Cardiac muscle cell (in vitro differentiated cells and primary cell): ENCODE measurements at regions not wholly inside any gene's neighbourhood (a gene's known extent, or its start where the extent isn't known, plus 50 kb on each side); places are given as distances from the start of the nearest gene placed in this dataset.

Experiments
- DNase-seq, 2 donors: peaks; one replicate each; pipeline versions ENCODE4 v3.0.0 to v3.0.0-alpha.2; 2010 to 2017; ENCODE audit warnings: low read depth in 1 of 2, low spot score in 1 of 2
- H3K27ac ChIP-seq: fragments of 200-600 bp; sonication (generic); 2 replicates; pipeline ENCODE4 v1.5.1; 2016
- H3K27me3 ChIP-seq: fragments of 200-600 bp; sonication (generic); 2 replicates; pipeline ENCODE4 v1.6.0; 2016; ENCODE audit warnings: control low read depth
- H3K36me3 ChIP-seq: fragments of 200-600 bp; sonication (generic); 2 replicates; pipeline ENCODE4 v1.5.1; 2016; ENCODE audit warnings: control low read depth
- H3K4me1 ChIP-seq: fragments of 200-600 bp; sonication (generic); 2 replicates; pipeline ENCODE4 v1.8.1; 2017; ENCODE audit warnings: low read depth, mild to moderate bottlenecking, mixed run types
- H3K4me3 ChIP-seq: fragments of 200-600 bp; sonication (generic); 2 replicates; pipeline ENCODE4 v1.5.1; 2016; ENCODE audit warnings: mild to moderate bottlenecking
- H3K9me3 ChIP-seq: fragments of 200-600 bp; sonication (generic); 2 replicates; pipeline ENCODE4 v1.5.1; 2017; ENCODE audit warnings: low read depth, mild to moderate bottlenecking, control low read depth
- CTCF ChIP-seq: IDR thresholded peaks from 2 replicates; pipeline ENCODE4 v1.5.1; 2012; ENCODE audit warnings: low read depth, mild to moderate bottlenecking, low read length

- no peak for DNase-seq
- Histone ChIP-seq H3K36me3 (no peaks in the 10 kb centered on the region), H3K9me3 (no peaks in the 10 kb centered on the region), H3K4me3 (no peak overlapping the region), H3K4me1 (no peaks in the 10 kb centered on the region), H3K27ac (no peak overlapping the region), H3K27me3 (no peaks in the 10 kb centered on the region)
- no peak for TF ChIP-seq CTCF
These were observed 75.2 kb downstream of the ACTBL2 start for GRCh38 chr5:57407391-57407790.

- Histone ChIP-seq H3K27ac (no peak overlapping the region), H3K27me3 (no peaks in the 10 kb centered on the region), H3K4me3 (no peak overlapping the region), H3K36me3 (no peaks in the 10 kb centered on the region), H3K4me1 (no peaks in the 10 kb centered on the region), H3K9me3 (no peaks in the 10 kb centered on the region)
- peak in 1 of 2 donors; percentile 40 for DNase-seq
- no peak for TF ChIP-seq CTCF
These were observed 76.0 kb downstream of the ACTBL2 start for GRCh38 chr5:57406641-57407040.

DNA sequence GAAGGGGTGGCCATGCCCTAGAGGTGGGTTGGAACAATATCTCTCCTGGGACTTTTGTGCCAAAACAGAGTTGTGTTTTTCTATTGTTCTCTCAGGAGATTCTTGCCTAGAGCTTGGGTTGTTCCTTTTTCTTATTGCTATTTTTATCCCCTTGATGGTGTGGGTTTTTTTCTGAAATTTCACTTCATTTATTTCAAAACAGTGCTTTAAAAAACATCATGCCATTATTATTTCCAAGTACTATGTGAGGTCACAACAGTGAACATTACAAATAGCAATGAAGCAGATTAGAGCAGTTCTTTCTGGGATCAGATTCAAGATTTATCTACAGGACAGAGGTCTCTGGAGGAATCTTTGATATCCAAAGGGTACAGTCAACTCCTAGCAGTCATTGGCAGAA is 76.6 kb downstream of the ACTBL2 start:
- H3K27ac ChIP-seq = no peak overlapping the region
- H3K4me1 ChIP-seq = no peaks in the 10 kb centered on the region
- peak in 1 of 2 donors; percentile 82 for DNase-seq
- H3K9me3 ChIP-seq = no peaks in the 10 kb centered on the region
- no peak for TF ChIP-seq CTCF
- H3K4me3 ChIP-seq = no peak overlapping the region
- no peaks in the 10 kb centered on the region for H3K36me3 ChIP-seq
- no peaks in the 10 kb centered on the region for H3K27me3 ChIP-seq

DNA sequence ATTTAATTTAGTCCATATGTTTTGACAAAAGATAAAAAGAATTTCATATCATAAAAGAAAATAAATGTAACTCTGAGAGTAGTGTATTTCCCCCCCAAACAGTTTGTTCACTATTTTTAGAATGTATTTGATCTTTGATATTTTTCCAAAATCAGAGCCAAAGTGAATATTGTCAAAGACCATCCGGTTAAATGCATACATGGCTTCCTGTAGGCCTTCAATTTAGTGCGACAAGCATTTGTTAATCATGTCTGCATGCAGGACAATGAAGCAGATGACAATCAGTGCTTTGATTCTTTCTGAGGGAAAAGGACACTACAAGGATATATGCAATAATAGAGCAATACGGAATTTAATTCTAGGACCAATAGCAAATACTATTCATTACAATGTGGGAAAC is 79.8 kb downstream of the ACTBL2 start:
- DNase-seq = no peak
- H3K27ac ChIP-seq = no peak overlapping the region
- H3K4me3 ChIP-seq = no peak overlapping the region
- H3K9me3 ChIP-seq = no peaks in the 10 kb centered on the region
- TF ChIP-seq CTCF = no peak
- H3K27me3 ChIP-seq = no peaks in the 10 kb centered on the region
- no peaks in the 10 kb centered on the region for H3K4me1 ChIP-seq
- no peaks in the 10 kb centered on the region for H3K36me3 ChIP-seq

- H3K27ac ChIP-seq = no peak overlapping the region
- no peaks in the 10 kb centered on the region for H3K27me3 ChIP-seq
- no peaks in the 10 kb centered on the region for H3K9me3 ChIP-seq
- H3K4me1 ChIP-seq = no peaks in the 10 kb centered on the region
- TF ChIP-seq CTCF = no peak
- no peak overlapping the region for H3K4me3 ChIP-seq
- H3K36me3 ChIP-seq = no peaks in the 10 kb centered on the region
- DNase-seq = no peak
These were observed 80.3 kb downstream of the ACTBL2 start for GRCh38 chr5:57402348-57402747.
